HepG2 (cell line): ENCODE measurements at regions not wholly inside any gene's neighbourhood (a gene's known extent, or its start where the extent isn't known, plus 50 kb on each side); places are given as distances from the start of the nearest gene placed in this dataset.

Source experiments
- CTCF ChIP-seq: sonication (generic); formaldehyde crosslinking; IDR thresholded peaks from 2 replicates; pipeline ENCODE4 v1.5.0; 2020; ENCODE audit warnings: mild to moderate bottlenecking, missing genetic modification reagents, moderate library complexity
- EP300 ChIP-seq, 3 experiments: sonication (generic) in 1 of 3; formaldehyde crosslinking in 1 of 3; IDR thresholded peaks; 2 replicates each; pipeline versions ENCODE4 v1.5.1 to v1.6.1; 2011 to 2020; ENCODE audit warnings: low read depth in 2 of 3, low read length in 2 of 3, borderline replicate concordance in 1 of 3, improper control_type of control experiment in 1 of 3, mild to moderate bottlenecking in 1 of 3, missing genetic modification reagents in 1 of 3, moderate library complexity in 1 of 3
- ETV5 ChIP-seq: IDR thresholded peaks from 2 replicates; pipeline ENCODE4 v1.6.1; 2018; ENCODE audit warnings: missing biosample characterization, missing genetic modification reagents, inconsistent platforms, borderline replicate concordance
- EZH2 ChIP-seq: conservative IDR thresholded peaks from 2 replicates; pipeline ENCODE4 v1.6.1; 2012; ENCODE audit warnings: mild to moderate bottlenecking, low read depth, low read length, moderate library complexity
- GABPA ChIP-seq, 2 experiments: IDR thresholded peaks; 2 replicates each; pipeline ENCODE4 v1.6.1; 2011 to 2016; ENCODE audit warnings: low read depth in 2 of 2, low read length in 1 of 2, missing biosample characterization in 1 of 2, missing genetic modification characterization in 1 of 2
- KAT2B ChIP-seq: fragments of 150-350 bp; IDR thresholded peaks from 2 replicates; pipeline ENCODE4 v1.6.1; 2014; ENCODE audit warnings: low read depth, low read length, borderline replicate concordance
- KLF15 ChIP-seq: sonication (generic); formaldehyde crosslinking; IDR thresholded peaks from 2 replicates; pipeline ENCODE4 v1.8.1; 2023; ENCODE audit warnings: borderline replicate concordance, mild to moderate bottlenecking, inconsistent platforms, missing genetic modification reagents, mixed read lengths
- NCOR1 ChIP-seq: fragments of 200-600 bp; sonication (generic); IDR thresholded peaks from 2 replicates; pipeline ENCODE4 v1.7.0; 2017; ENCODE audit warnings: antibody characterized with exemption, low read length, borderline replicate concordance
- THRA ChIP-seq: sonication (generic); formaldehyde crosslinking; IDR thresholded peaks from 2 replicates; pipeline ENCODE4 v1.4.0; 2020; ENCODE audit warnings: missing genetic modification reagents, borderline replicate concordance
- ZBTB8A ChIP-seq: sonication (generic); formaldehyde crosslinking; IDR thresholded peaks from 2 replicates; pipeline ENCODE4 v1.4.0; 2020; ENCODE audit warnings: mild to moderate bottlenecking, low read depth, missing genetic modification reagents, borderline replicate concordance
- ZNF24 ChIP-seq: fragments of 450-650 bp; IDR thresholded peaks from 2 replicates; pipeline ENCODE4 v1.6.1; 2017; ENCODE audit warnings: antibody characterized with exemption, mild to moderate bottlenecking
- ZNF670 ChIP-seq: sonication (generic); formaldehyde crosslinking; IDR thresholded peaks from 2 replicates; pipeline ENCODE4 v1.8.0; 2022; ENCODE audit warnings: mild to moderate bottlenecking, missing genetic modification reagents, borderline replicate concordance
- ZNF687 ChIP-seq: sonication (generic); formaldehyde crosslinking; IDR thresholded peaks from 2 replicates; pipeline ENCODE4 v1.5.1; 2020; ENCODE audit warnings: mild to moderate bottlenecking, missing genetic modification reagents, moderate library complexity

GRCh38 chr5:15260356-15261268, 239.4 kb upstream of the FBXL7 start:
- TF ChIP-seq KAT2B (no peak), ZBTB8A (CRISPR knock-in tag) (no peak), NCOR1 (no peak), ZNF24 (no peak), THRA (CRISPR knock-in tag) (no peak), CTCF (CRISPR knock-in tag) (no peak), KLF15 (no peak), EP300 (IDR thresholded peaks at IDR 0.05; ENCODE audit: low read depth in 2 of 2, low read length in 2 of 2) (no peak), EP300 (CRISPR knock-in tag; IDR thresholded peaks at IDR 0.05; ENCODE audit: borderline replicate concordance) (no peak), GABPA (IDR thresholded peaks at IDR 0.05; ENCODE audit: low read depth, low read length) (no peak), GABPA (CRISPR knock-in tag; IDR thresholded peaks at IDR 0.05; ENCODE audit: low read depth) (no peak), ZNF670 (CRISPR knock-in tag) (no peak), EZH2 (no peak), ETV5 (no peak), ZNF687 (CRISPR knock-in tag) (no peak)
